Upper lobe of right lung (tissue), 1 donor: ENCODE measurements at regions not wholly inside any gene's neighbourhood (a gene's known extent, or its start where the extent isn't known, plus 50 kb on each side); places are given as distances from the start of the nearest gene placed in this dataset.

Experiments used
- ATAC-seq: fragments of 200-7000 bp; cut with Tn5 transposase; one replicate; pipeline ENCODE4 v1.9.1; 2020; ENCODE audit warnings: mild to moderate bottlenecking, moderate library complexity
- DNase-seq: peaks from one replicate; pipeline ENCODE4 v3.0.0-alpha.2; 2020
- H3K27ac ChIP-seq: fragments of 200-600 bp; one replicate; pipeline ENCODE4 v1.8.0; 2022
- H3K27me3 ChIP-seq: fragments of 200-600 bp; one replicate; pipeline ENCODE4 v1.8.0; 2022; ENCODE audit warnings: mild to moderate bottlenecking
- H3K36me3 ChIP-seq: fragments of 200-600 bp; one replicate; pipeline ENCODE4 v1.8.0; 2022
- H3K4me1 ChIP-seq: fragments of 200-600 bp; one replicate; pipeline ENCODE4 v1.8.0; 2022
- H3K4me3 ChIP-seq: fragments of 200-600 bp; one replicate; pipeline ENCODE4 v1.8.0; 2022; ENCODE audit warnings: mild to moderate bottlenecking
- H3K9me3 ChIP-seq: fragments of 200-600 bp; one replicate; pipeline ENCODE4 v1.8.0; 2022
- intact Hi-C: fragments of 100-400 bp; cut with DNase I; formaldehyde crosslinking; loops from one replicate; pipeline ENCODE4 v1.11.0; 2022
- TF ChIP-seq, protein P1 (sequence below): fragments of 200-600 bp; IDR thresholded peaks from one replicate; pipeline ENCODE4 v1.8.0; 2022; ENCODE audit warnings: antibody characterized with exemption
- donor health status: DM: no; HTN: yes; CAD: no; lungs with severe emphysema.

DNA sequence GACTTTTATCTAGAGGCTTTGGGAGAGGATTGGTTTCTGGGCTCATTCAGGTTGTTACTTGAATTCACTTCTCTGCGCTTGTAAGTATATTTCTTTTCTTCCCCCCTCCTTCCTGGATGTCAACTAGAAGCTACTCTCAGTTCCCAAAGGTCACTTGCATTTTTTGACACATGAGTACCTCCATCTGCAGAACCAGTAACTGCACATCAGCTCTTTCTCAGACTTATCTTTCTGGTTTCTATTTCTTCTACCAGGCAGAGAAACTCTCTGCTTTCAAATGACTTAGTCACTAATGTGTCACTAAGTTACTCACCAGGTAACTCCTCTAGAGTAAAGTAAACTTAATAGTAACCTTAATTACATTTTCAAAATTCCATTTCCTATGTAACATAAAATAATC is 773.0 kb upstream of the LUZP2 start:
- H3K36me3 ChIP-seq, result no peaks in the 10 kb centered on the region
- intact Hi-C loops, result no loop called here
- DNase-seq (no peak), ATAC-seq (no peak)
- no peak overlapping the region for H3K4me3 ChIP-seq
- no peaks in the 10 kb centered on the region for H3K9me3 ChIP-seq
- H3K27me3 ChIP-seq, result no peaks in the 10 kb centered on the region
- TF ChIP-seq, protein P1, sequence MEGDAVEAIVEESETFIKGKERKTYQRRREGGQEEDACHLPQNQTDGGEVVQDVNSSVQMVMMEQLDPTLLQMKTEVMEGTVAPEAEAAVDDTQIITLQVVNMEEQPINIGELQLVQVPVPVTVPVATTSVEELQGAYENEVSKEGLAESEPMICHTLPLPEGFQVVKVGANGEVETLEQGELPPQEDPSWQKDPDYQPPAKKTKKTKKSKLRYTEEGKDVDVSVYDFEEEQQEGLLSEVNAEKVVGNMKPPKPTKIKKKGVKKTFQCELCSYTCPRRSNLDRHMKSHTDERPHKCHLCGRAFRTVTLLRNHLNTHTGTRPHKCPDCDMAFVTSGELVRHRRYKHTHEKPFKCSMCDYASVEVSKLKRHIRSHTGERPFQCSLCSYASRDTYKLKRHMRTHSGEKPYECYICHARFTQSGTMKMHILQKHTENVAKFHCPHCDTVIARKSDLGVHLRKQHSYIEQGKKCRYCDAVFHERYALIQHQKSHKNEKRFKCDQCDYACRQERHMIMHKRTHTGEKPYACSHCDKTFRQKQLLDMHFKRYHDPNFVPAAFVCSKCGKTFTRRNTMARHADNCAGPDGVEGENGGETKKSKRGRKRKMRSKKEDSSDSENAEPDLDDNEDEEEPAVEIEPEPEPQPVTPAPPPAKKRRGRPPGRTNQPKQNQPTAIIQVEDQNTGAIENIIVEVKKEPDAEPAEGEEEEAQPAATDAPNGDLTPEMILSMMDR, result no peak
- no peak overlapping the region for H3K27ac ChIP-seq
- no peaks in the 10 kb centered on the region for H3K4me1 ChIP-seq

DNA sequence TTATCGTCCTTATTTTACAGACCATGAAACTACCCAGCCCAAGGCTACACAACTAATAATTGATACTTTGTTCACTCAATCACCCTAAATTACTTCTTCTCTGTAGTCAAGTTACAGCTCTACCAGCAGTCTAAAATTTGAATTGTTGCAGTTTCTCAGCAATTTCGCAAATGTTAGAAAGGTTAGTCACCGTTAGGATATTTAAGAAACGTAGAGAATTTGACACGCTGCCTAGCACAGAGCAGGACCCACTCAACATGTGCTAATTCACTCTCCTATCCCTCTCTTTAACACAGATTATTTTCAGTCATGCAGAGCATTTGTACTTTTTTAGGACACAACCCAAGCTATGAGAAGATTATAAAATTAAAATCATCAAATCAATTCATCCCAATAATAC is 771.1 kb upstream of the LUZP2 start:
- TF ChIP-seq, protein P1, result no peak
- no peak for DNase-seq
- no peaks in the 10 kb centered on the region for H3K27me3 ChIP-seq
- H3K9me3 ChIP-seq, result no peaks in the 10 kb centered on the region
- intact Hi-C loops, result no loop called here
- H3K36me3 ChIP-seq, result no peaks in the 10 kb centered on the region
- no peak overlapping the region for H3K4me3 ChIP-seq
- no peaks in the 10 kb centered on the region for H3K4me1 ChIP-seq
- no peak overlapping the region for H3K27ac ChIP-seq
- ATAC-seq, result no peak

DNA sequence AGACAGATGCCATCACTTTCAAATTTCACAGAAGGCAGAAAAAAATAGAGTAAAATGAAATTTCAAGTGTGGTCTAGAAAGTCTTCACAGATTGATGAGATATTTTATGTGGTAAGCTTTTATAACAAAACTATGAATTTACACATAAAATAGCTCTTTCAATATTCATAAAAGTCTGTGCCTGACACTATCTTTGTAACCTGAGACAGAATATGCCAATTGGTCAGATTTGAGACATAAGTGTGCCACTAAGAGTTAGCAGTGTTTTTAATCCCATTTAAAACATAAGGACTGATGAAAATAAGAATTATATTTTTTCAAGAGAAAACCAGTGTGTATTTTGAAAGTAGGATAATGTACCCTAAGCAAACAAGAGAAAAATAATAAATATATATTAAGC is 769.5 kb upstream of the LUZP2 start:
- DNase-seq (no peak), ATAC-seq (no peak)
- Histone ChIP-seq H3K27me3 (no peaks in the 10 kb centered on the region), H3K9me3 (no peaks in the 10 kb centered on the region), H3K36me3 (no peaks in the 10 kb centered on the region), H3K4me1 (no peaks in the 10 kb centered on the region), H3K4me3 (no peak overlapping the region), H3K27ac (no peak overlapping the region)
- intact Hi-C loops, result no loop called here
- TF ChIP-seq, protein P1, result no peak

DNA sequence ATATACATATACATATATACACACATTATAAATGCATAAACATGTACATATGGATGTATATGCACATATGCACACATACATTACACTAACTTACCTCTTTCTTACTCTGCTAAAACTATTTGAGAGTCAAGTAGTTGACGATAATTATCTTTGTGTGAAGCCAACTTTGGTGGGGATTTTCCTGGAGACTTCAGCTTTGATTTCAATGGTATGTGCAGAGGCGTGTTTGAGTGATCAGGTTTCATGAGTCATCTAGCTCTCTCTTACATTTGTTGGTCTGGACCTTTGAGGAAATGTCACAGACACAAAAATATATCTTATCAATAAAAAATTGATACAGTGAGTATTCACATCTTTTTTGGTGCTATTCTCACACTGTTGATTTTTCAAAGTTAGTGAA is 769.1 kb upstream of the LUZP2 start:
- Histone ChIP-seq H3K27me3 (no peaks in the 10 kb centered on the region), H3K36me3 (no peaks in the 10 kb centered on the region), H3K27ac (no peak overlapping the region), H3K4me1 (no peaks in the 10 kb centered on the region), H3K9me3 (no peaks in the 10 kb centered on the region), H3K4me3 (no peak overlapping the region)
- intact Hi-C loops, result no loop called here
- TF ChIP-seq, protein P1, result no peak
- no peak for ATAC-seq
- no peak for DNase-seq

DNA sequence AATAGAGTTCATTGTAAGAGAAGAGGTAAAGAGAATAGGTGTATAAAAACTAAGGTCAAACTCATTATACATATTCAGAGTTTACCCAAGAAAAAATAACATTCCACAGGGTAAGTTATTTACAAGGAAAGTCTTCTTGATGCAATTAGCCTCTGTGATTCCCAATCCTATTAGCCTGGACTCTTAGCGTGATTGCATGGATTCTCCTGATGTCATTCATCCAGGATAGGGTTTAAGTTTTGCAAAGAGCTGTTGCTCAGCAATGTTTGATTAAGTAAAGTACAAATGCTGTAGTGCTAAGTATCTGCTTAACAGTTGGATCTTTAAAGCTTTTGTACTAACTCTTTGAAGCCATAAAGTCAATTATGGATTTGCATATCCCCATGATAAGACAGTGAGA is 767.8 kb upstream of the LUZP2 start:
- no peak overlapping the region for H3K4me3 ChIP-seq
- no peaks in the 10 kb centered on the region for H3K27me3 ChIP-seq
- H3K36me3 ChIP-seq, result no peaks in the 10 kb centered on the region
- H3K9me3 ChIP-seq, result no peaks in the 10 kb centered on the region
- TF ChIP-seq, protein P1, result no peak
- H3K4me1 ChIP-seq, result no peaks in the 10 kb centered on the region
- no peak for ATAC-seq
- no peak overlapping the region for H3K27ac ChIP-seq
- DNase-seq, result no peak
- intact Hi-C loops, result no loop called here

DNA sequence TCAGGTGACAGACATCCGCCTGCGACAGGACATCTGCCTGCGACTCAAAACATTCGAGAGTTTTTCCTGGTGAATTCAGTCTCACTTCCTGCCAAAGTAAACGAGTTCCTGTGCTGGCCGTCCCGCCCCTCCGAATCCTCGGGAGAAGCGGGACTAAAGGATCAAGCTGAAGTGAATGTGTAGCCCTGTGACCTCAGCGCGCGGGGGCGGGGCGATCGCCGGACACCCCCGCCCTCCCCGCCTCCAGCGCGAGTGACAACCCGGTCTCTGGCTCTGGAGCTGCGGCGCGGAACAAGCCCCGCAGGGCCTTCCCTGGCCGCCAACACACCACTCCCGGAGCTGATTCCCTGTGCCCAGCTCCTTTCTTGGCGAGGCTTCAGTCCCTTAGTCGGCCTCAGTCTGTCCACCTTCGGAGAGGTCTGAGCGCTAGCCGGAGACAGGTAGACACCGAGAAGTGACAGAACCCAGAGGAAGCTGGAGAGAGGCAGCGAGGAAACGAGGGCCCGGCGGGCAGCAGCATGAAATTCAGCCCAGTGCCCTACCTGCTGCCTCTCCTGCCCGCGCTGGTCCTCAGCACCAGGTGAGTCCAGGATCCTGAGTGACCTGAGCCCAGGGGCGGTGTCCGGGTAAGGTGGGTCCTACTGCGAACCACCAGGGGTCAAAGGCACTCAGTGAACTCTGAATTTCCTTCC is 766.4 kb upstream of the LUZP2 start:
- no peaks in the 10 kb centered on the region for H3K27me3 ChIP-seq
- no peaks in the 10 kb centered on the region for H3K4me1 ChIP-seq
- H3K36me3 ChIP-seq, result no peaks in the 10 kb centered on the region
- intact Hi-C loops, result no loop called here
- TF ChIP-seq, protein P1, result no peak
- H3K27ac ChIP-seq, result no peak overlapping the region
- H3K4me3 ChIP-seq, result no peak overlapping the region
- ATAC-seq (peak; percentile 10), DNase-seq (no peak)
- H3K9me3 ChIP-seq, result no peaks in the 10 kb centered on the region
